AG09309 (cell line): ENCODE measurements at regions not wholly inside any gene's neighbourhood (a gene's known extent, or its start where the extent isn't known, plus 50 kb on each side); places are given as distances from the start of the nearest gene placed in this dataset.

Experiments
- DNase-seq: peaks from one replicate; pipeline ENCODE4 v3.0.0-alpha.2; 2010; ENCODE audit warnings: low read depth
- H3K4me3 ChIP-seq: 2 replicates; pipeline ENCODE4 v1.5.1; 2011; ENCODE audit warnings: mild to moderate bottlenecking, low read depth, low read length, moderate library complexity; ENCODE audit not compliant: control insufficient read depth
- TF ChIP-seq, protein P1 (sequence below): IDR thresholded peaks from 2 replicates; pipeline ENCODE4 v1.5.1; 2011; ENCODE audit warnings: mild to moderate bottlenecking, low read depth, low read length, inconsistent platforms; ENCODE audit not compliant: insufficient read depth, control insufficient read depth; ENCODE audit errors: missing control alignments

GRCh38 chr3:194276768-194277103, 74.4 kb downstream of the CPN2 start:
- TF ChIP-seq, protein P1, sequence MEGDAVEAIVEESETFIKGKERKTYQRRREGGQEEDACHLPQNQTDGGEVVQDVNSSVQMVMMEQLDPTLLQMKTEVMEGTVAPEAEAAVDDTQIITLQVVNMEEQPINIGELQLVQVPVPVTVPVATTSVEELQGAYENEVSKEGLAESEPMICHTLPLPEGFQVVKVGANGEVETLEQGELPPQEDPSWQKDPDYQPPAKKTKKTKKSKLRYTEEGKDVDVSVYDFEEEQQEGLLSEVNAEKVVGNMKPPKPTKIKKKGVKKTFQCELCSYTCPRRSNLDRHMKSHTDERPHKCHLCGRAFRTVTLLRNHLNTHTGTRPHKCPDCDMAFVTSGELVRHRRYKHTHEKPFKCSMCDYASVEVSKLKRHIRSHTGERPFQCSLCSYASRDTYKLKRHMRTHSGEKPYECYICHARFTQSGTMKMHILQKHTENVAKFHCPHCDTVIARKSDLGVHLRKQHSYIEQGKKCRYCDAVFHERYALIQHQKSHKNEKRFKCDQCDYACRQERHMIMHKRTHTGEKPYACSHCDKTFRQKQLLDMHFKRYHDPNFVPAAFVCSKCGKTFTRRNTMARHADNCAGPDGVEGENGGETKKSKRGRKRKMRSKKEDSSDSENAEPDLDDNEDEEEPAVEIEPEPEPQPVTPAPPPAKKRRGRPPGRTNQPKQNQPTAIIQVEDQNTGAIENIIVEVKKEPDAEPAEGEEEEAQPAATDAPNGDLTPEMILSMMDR: no peak
- no peak for DNase-seq
- no peak overlapping the region for H3K4me3 ChIP-seq

GRCh38 chr3:194277104-194277785, 73.9 kb downstream of the CPN2 start:
- H3K4me3 ChIP-seq: no peak overlapping the region
- DNase-seq: no peak
- TF ChIP-seq, protein P1: no peak

GRCh38 chr3:194277786-194278130, 73.4 kb downstream of the CPN2 start:
- no peak for DNase-seq
- H3K4me3 ChIP-seq: no peak overlapping the region
- TF ChIP-seq, protein P1: no peak

- DNase-seq: no peak
- H3K4me3 ChIP-seq: no peak overlapping the region
- TF ChIP-seq, protein P1: no peak
Observed at GRCh38 chr3:194278186-194278845, 72.8 kb downstream of the CPN2 start.

DNA sequence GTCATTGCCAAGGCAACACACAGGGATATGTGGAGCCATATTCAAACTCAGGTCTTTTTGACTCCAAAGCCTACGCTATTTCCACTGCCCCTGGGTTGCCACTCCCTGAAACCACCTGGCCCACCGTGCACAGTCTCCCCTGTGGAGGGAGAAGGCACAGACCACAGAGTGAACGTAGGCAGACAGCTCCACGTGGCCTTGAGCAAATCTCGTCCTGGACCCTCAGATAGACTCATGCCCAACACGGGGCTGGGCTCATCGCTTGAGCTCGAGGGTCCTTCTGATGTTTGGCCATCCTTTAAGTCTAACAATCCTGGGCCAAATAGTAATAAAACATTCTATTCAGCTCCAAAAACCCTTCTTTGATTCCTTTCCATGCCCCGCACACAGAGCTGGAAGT, 72.0 kb downstream of the CPN2 start:
- H3K4me3 ChIP-seq: no peak overlapping the region
- no peak for DNase-seq
- TF ChIP-seq, protein P1: no peak

DNA sequence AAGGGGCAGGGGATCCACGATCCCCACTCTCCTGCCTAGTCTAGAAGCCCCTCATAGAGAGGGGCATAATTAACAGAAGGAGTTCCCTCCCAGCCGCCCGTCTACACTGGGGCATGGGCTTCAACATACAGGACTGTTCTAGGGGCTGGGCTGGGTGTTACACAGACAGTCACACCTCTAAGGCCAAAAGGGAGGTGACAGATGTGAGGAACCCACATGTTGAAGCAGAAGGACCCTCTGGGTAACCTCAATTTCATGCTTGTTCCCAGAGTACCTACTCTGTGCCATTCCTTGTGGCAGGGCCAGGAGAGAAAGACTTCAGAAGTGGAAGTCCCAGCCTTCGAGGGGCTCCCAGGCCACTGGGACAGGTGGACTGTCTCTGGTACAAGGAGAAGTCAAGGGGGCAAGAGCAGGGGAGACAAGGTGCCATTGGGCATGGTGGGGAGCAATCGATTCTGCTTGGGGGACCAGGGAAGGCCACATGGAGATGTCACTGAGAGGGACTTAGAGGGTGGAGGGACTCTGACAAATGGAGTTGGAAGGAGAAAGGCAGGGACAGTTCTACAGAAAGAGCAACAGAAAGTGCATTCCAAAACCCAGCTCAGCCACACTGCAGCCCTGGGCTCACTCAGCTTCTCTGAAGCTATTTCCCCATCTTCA, 71.3 kb downstream of the CPN2 start:
- no peak overlapping the region for H3K4me3 ChIP-seq
- no peak for DNase-seq
- TF ChIP-seq, protein P1: no peak
